CD4-positive, alpha-beta T cell (primary cell): ENCODE measurements at regions not wholly inside any gene's neighbourhood (a gene's known extent, or its start where the extent isn't known, plus 50 kb on each side); places are given as distances from the start of the nearest gene placed in this dataset.

Experiments used
- ATAC-seq: fragments of 200-7000 bp; cut with Tn5 transposase; one replicate; pipeline ENCODE4 v1.10.0; 2022; ENCODE audit warnings: mild to moderate bottlenecking; ENCODE audit not compliant: poor library complexity
- CTCF ChIA-PET: fragments of 350-600 bp; sonication (Branson Sonifier 250); formaldehyde crosslinking; loops from one replicate; lab custom pipeline; 2021; ENCODE audit warnings: antibody characterized with exemption, inconsistent platforms; lab: Charles Lee
- POLR2A ChIA-PET: fragments of 350-600 bp; sonication (Branson Sonifier 250); formaldehyde crosslinking; loops from one replicate; lab custom pipeline; 2021; ENCODE audit warnings: antibody characterized with exemption, inconsistent platforms; lab: Charles Lee
- DNase-seq, 14 experiments: peaks; one replicate each; pipeline ENCODE4 v3.0.0-alpha.2; 2013 to 2020; ENCODE audit warnings: mixed read lengths in 2 of 14
- H3K27ac ChIP-seq, 2 donors: one replicate each; pipeline versions ENCODE4 v1.5.1 to v1.7.0; 2013; ENCODE audit warnings: low read length in 2 of 2, low read depth in 1 of 2, mild to moderate bottlenecking in 1 of 2
- H3K27me3 ChIP-seq, 2 experiments: 1 replicate in 1 of 2; 2 replicates in 1 of 2; pipeline versions ENCODE4 v1.6.1 to v1.7.0; 2013; ENCODE audit warnings: low read length in 2 of 2, control low read depth in 1 of 2, mild to moderate bottlenecking in 1 of 2, moderate library complexity in 1 of 2; ENCODE audit not compliant: insufficient read depth in 2 of 2, control insufficient read depth in 1 of 2
- H3K36me3 ChIP-seq: one replicate; pipeline ENCODE4 v1.6.1; 2013; ENCODE audit warnings: low read length, control low read depth; ENCODE audit not compliant: insufficient read depth
- H3K4me1 ChIP-seq: one replicate; pipeline ENCODE4 v1.6.1; 2013; ENCODE audit warnings: low read length, control low read depth; ENCODE audit not compliant: insufficient read depth
- H3K4me3 ChIP-seq: one replicate; pipeline ENCODE4 v1.5.1; 2013; ENCODE audit warnings: mild to moderate bottlenecking, low read length, moderate library complexity
- H3K9me3 ChIP-seq, 2 experiments: 1 replicate in 1 of 2; 2 replicates in 1 of 2; pipeline versions ENCODE4 v1.6.1 to v1.7.0; 2013; ENCODE audit warnings: low read length in 2 of 2, mild to moderate bottlenecking in 2 of 2, control low read depth in 1 of 2, moderate library complexity in 1 of 2; ENCODE audit not compliant: control insufficient read depth in 1 of 2, insufficient read depth in 1 of 2
- H3K27ac Mint-ChIP-seq: one replicate; pipeline ENCODE4 v1.8.0; 2020; ENCODE audit warnings: mixed read lengths
- H3K27me3 Mint-ChIP-seq: one replicate; pipeline ENCODE4 v1.8.0; 2021; ENCODE audit warnings: mixed read lengths
- H3K36me3 Mint-ChIP-seq: one replicate; pipeline ENCODE4 v1.8.0; 2021; ENCODE audit warnings: low read depth, mixed read lengths
- H3K4me1 Mint-ChIP-seq: one replicate; pipeline ENCODE4 v1.8.0; 2021; ENCODE audit warnings: low read depth, mixed read lengths
- H3K4me3 Mint-ChIP-seq: one replicate; pipeline ENCODE4 v1.8.0; 2020; ENCODE audit warnings: mild to moderate bottlenecking, mixed read lengths
- H3K9me3 Mint-ChIP-seq: one replicate; pipeline ENCODE4 v1.8.0; 2020; ENCODE audit warnings: mixed read lengths
- CTCF ChIP-seq: fragments of 200-600 bp; IDR thresholded peaks from one replicate; pipeline ENCODE4 v1.8.0; 2022; ENCODE audit warnings: antibody characterized with exemption, mild to moderate bottlenecking
- intact Hi-C, 2 experiments: fragments of 100-400 bp; cut with DNase I in 1 of 2; cut with micrococcal nuclease in 1 of 2; formaldehyde crosslinking; loops; one replicate each; pipeline versions ENCODE4 v1.15.1 to v1.9.0; 2023 to 2025; cut with DNase I, micrococcal nuclease

- H3K27me3 ChIP-seq: peaks cover under 1 to 6% of the 10 kb centered on the region in 2 experiments
- H3K4me1 Mint-ChIP-seq: no peaks in the 10 kb centered on the region
These were observed 254.8 kb downstream of the FOXL1 start for GRCh38 chr16:86833136-86833535.

GRCh38 chr16:86834451-86835035, 256.2 kb downstream of the FOXL1 start:
- Mint-ChIP-seq H3K27me3 (peaks cover 4% of the 10 kb centered on the region), H3K4me3 (no peak overlapping the region), H3K9me3 (no peaks in the 10 kb centered on the region), H3K36me3 (no peaks in the 10 kb centered on the region), H3K27ac (no peak overlapping the region), H3K4me1 (no peaks in the 10 kb centered on the region)
- Histone ChIP-seq H3K27ac (no peak overlapping the region), H3K4me3 (no peak overlapping the region), H3K4me1 (no peaks in the 10 kb centered on the region), H3K9me3 (peaks cover 0 to 3% of the 10 kb centered on the region in 2 experiments), H3K27me3 (no peaks in the 10 kb centered on the region), H3K36me3 (no peaks in the 10 kb centered on the region)
- DNase-seq (no peak), ATAC-seq (no peak)
- intact Hi-C loops: no loop called here
- POLR2A ChIA-PET: no interaction called here
- CTCF ChIA-PET: no interaction called here
- TF ChIP-seq CTCF: no peak

More at GRCh38 chr16:86833136-86833535, 254.8 kb downstream of the FOXL1 start:
- no peak for ATAC-seq
- no peaks in the 10 kb centered on the region for H3K9me3 ChIP-seq
- TF ChIP-seq CTCF: no peak
- ChIA-PET POLR2A (no interaction called here), CTCF (no interaction called here)
- Mint-ChIP-seq H3K4me3 (no peak overlapping the region), H3K27ac (no peak overlapping the region), H3K9me3 (no peaks in the 10 kb centered on the region), H3K36me3 (no peaks in the 10 kb centered on the region), H3K27me3 (peaks cover 10% of the 10 kb centered on the region)
- H3K36me3 ChIP-seq: no peaks in the 10 kb centered on the region
- H3K4me1 ChIP-seq: no peaks in the 10 kb centered on the region
- DNase-seq: no peak
- intact Hi-C loops: no loop called here
- no peak overlapping the region for H3K27ac ChIP-seq
- H3K4me3 ChIP-seq: no peak overlapping the region

- POLR2A ChIA-PET: no interaction called here
- no peaks in the 10 kb centered on the region for H3K36me3 Mint-ChIP-seq
- no peak overlapping the region for H3K27ac ChIP-seq
These were observed 257.6 kb downstream of the FOXL1 start for GRCh38 chr16:86835982-86836381.

More at GRCh38 chr16:86835982-86836381, 257.6 kb downstream of the FOXL1 start:
- Mint-ChIP-seq H3K9me3 (no peaks in the 10 kb centered on the region), H3K27me3 (no peaks in the 10 kb centered on the region), H3K4me3 (no peak overlapping the region), H3K4me1 (no peaks in the 10 kb centered on the region), H3K27ac (no peak overlapping the region)
- no peak for DNase-seq
- TF ChIP-seq CTCF: no peak
- Histone ChIP-seq H3K36me3 (no peaks in the 10 kb centered on the region), H3K4me3 (no peak overlapping the region), H3K9me3 (peaks cover 0 to 3% of the 10 kb centered on the region in 2 experiments), H3K27me3 (no peaks in the 10 kb centered on the region), H3K4me1 (no peaks in the 10 kb centered on the region)
- intact Hi-C loops: no loop called here
- ATAC-seq: no peak
- CTCF ChIA-PET: no interaction called here
